ENCODE measurements at regions not wholly inside any gene's neighbourhood (a gene's known extent, or its start where the extent isn't known, plus 50 kb on each side); places are given as distances from the start of the nearest gene placed in this dataset.

DNA sequence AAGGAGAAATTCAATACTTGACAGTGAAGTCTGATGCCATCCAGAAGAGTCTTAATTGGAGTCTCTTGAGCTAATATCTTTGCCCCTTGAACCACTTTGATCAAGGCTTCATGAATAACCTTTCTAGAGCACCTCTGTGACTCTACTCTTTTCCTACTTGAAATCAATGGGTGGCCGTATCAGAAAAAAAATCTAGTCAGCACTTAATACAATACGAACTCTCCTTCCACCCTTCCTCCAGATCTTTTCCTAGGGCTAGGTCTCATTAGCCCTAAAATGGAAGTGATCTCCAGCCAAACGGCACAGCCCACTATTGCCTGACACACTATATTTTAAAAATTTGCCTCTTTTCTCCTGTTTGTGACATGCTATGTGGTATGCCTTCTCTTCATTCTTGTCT, 129.6 kb upstream of the TLL1 start:
- no peaks in the 10 kb centered on the region for H3K27me3 ChIP-seq (ENCODE audit: insufficient read depth, low read length)
- peak overlapping the region; percentile 45; the same call in 1 of the 2 replicates for H3K27ac ChIP-seq (ENCODE audit: low read depth, low read length)
- no peaks in the 10 kb centered on the region for H3K9me2 ChIP-seq (ENCODE audit: insufficient read depth)
- no peak for TF ChIP-seq ZFX (IDR thresholded peaks at IDR 0.05)
- TF ChIP-seq EZH2phosphoT487 (IDR thresholded peaks at IDR 0.05; ENCODE audit: borderline replicate concordance), result no peak
- TF ChIP-seq RAD21 (IDR thresholded peaks at IDR 0.05; ENCODE audit: low read depth), result no peak
- TF ChIP-seq EZH2 (IDR thresholded peaks at IDR 0.05), result no peak
- TF ChIP-seq, protein P1, sequence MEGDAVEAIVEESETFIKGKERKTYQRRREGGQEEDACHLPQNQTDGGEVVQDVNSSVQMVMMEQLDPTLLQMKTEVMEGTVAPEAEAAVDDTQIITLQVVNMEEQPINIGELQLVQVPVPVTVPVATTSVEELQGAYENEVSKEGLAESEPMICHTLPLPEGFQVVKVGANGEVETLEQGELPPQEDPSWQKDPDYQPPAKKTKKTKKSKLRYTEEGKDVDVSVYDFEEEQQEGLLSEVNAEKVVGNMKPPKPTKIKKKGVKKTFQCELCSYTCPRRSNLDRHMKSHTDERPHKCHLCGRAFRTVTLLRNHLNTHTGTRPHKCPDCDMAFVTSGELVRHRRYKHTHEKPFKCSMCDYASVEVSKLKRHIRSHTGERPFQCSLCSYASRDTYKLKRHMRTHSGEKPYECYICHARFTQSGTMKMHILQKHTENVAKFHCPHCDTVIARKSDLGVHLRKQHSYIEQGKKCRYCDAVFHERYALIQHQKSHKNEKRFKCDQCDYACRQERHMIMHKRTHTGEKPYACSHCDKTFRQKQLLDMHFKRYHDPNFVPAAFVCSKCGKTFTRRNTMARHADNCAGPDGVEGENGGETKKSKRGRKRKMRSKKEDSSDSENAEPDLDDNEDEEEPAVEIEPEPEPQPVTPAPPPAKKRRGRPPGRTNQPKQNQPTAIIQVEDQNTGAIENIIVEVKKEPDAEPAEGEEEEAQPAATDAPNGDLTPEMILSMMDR (IDR thresholded peaks at IDR 0.05 in 2 of 3, conservative IDR thresholded peaks at IDR 0.05 in 1 of 3; ENCODE audit: borderline replicate concordance in 1 of 3, insufficient read depth in 1 of 3, low read depth in 2 of 3, low read length in 2 of 3), result no peak
- TF ChIP-seq TCF7L2 (IDR thresholded peaks at IDR 0.05; ENCODE audit: borderline replicate concordance, extremely low read depth, insufficient read depth, insufficient read length), result no peak
- TF ChIP-seq, protein P2, sequence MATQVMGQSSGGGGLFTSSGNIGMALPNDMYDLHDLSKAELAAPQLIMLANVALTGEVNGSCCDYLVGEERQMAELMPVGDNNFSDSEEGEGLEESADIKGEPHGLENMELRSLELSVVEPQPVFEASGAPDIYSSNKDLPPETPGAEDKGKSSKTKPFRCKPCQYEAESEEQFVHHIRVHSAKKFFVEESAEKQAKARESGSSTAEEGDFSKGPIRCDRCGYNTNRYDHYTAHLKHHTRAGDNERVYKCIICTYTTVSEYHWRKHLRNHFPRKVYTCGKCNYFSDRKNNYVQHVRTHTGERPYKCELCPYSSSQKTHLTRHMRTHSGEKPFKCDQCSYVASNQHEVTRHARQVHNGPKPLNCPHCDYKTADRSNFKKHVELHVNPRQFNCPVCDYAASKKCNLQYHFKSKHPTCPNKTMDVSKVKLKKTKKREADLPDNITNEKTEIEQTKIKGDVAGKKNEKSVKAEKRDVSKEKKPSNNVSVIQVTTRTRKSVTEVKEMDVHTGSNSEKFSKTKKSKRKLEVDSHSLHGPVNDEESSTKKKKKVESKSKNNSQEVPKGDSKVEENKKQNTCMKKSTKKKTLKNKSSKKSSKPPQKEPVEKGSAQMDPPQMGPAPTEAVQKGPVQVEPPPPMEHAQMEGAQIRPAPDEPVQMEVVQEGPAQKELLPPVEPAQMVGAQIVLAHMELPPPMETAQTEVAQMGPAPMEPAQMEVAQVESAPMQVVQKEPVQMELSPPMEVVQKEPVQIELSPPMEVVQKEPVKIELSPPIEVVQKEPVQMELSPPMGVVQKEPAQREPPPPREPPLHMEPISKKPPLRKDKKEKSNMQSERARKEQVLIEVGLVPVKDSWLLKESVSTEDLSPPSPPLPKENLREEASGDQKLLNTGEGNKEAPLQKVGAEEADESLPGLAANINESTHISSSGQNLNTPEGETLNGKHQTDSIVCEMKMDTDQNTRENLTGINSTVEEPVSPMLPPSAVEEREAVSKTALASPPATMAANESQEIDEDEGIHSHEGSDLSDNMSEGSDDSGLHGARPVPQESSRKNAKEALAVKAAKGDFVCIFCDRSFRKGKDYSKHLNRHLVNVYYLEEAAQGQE (IDR thresholded peaks at IDR 0.05; ENCODE audit: low read depth), result no peak
- no peak for TF ChIP-seq CBX3 (IDR thresholded peaks at IDR 0.05; ENCODE audit: low read depth)
- TF ChIP-seq, protein P3, sequence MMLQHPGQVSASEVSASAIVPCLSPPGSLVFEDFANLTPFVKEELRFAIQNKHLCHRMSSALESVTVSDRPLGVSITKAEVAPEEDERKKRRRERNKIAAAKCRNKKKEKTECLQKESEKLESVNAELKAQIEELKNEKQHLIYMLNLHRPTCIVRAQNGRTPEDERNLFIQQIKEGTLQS (IDR thresholded peaks at IDR 0.05), result no peak
- TF ChIP-seq, protein P4, sequence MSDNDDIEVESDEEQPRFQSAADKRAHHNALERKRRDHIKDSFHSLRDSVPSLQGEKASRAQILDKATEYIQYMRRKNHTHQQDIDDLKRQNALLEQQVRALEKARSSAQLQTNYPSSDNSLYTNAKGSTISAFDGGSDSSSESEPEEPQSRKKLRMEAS (IDR thresholded peaks at IDR 0.05), result no peak
- no peak for TF ChIP-seq CEBPB (IDR thresholded peaks at IDR 0.05; ENCODE audit: low read depth)
- TF ChIP-seq JUND (IDR thresholded peaks at IDR 0.05), result no peak
- no peak for TF ChIP-seq EGR1 (IDR thresholded peaks at IDR 0.05; ENCODE audit: low read depth)
- TF ChIP-seq FOSL1 (IDR thresholded peaks at IDR 0.05; ENCODE audit: low read depth), result no peak
- no peak for TF ChIP-seq YY1 (IDR thresholded peaks at IDR 0.05; ENCODE audit: extremely low read depth, insufficient replicate concordance, low read depth, low read length)
- TF ChIP-seq, protein P5, sequence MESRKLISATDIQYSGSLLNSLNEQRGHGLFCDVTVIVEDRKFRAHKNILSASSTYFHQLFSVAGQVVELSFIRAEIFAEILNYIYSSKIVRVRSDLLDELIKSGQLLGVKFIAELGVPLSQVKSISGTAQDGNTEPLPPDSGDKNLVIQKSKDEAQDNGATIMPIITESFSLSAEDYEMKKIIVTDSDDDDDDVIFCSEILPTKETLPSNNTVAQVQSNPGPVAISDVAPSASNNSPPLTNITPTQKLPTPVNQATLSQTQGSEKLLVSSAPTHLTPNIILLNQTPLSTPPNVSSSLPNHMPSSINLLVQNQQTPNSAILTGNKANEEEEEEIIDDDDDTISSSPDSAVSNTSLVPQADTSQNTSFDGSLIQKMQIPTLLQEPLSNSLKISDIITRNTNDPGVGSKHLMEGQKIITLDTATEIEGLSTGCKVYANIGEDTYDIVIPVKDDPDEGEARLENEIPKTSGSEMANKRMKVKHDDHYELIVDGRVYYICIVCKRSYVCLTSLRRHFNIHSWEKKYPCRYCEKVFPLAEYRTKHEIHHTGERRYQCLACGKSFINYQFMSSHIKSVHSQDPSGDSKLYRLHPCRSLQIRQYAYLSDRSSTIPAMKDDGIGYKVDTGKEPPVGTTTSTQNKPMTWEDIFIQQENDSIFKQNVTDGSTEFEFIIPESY (IDR thresholded peaks at IDR 0.05; ENCODE audit: extremely low read depth, insufficient replicate concordance, low read length), result no peak
- no peak for TF ChIP-seq SRF (IDR thresholded peaks at IDR 0.05; ENCODE audit: low read depth)
- no peak for TF ChIP-seq SIN3A (IDR thresholded peaks at IDR 0.05; ENCODE audit: low read depth)
- ChIA-PET POLR2A (interaction anchor here (1.2 kb wide), 1 partner anchor 49 kb away, joined by 3 read pairs; no protein-coding TSS in a partner anchor), CTCF (no interaction called here), RAD21 (ENCODE audit: low non-redundant PET in 1 of 2, low total read pairs in 2 of 2, uncharacterized antibody in 2 of 2, unreplicated experiment in 2 of 2) (interaction anchor here in 1 of 2 experiments (0.7 kb wide), 1 partner anchor 41 kb away, joined by 3 read pairs; no protein-coding TSS in a partner anchor)
- peak overlapping the region; percentile 92 for H2AFZ ChIP-seq (ENCODE audit: low read depth, low read length, poor library complexity, severe bottlenecking)
- H4K20me1 ChIP-seq (ENCODE audit: insufficient read depth), result no peaks in the 10 kb centered on the region
- peak overlapping the region; percentile 12; the same call in 1 of the 2 replicates for H3K9ac ChIP-seq (ENCODE audit: low read length)
- peak; percentile 43 for ATAC-seq
- H3K4me1 ChIP-seq (ENCODE audit: control insufficient read depth in 1 of 2, insufficient read depth in 2 of 2, low read length in 2 of 2), result peaks cover 10 to 16% of the 10 kb centered on the region in 2 experiments
- no peaks in the 10 kb centered on the region for H3K36me3 ChIP-seq (ENCODE audit: control insufficient read depth in 1 of 2, insufficient read depth in 2 of 2, low read length in 2 of 2)
- BruUV-seq (replicated peaks), result no TSS peak
- H3K9me3 ChIP-seq (ENCODE audit: control insufficient read depth in 1 of 2, insufficient read depth in 1 of 2, low read depth in 1 of 2, low read length in 2 of 2), result no peaks in the 10 kb centered on the region
- peak; percentile 6 for DNase-seq (ENCODE audit: low read depth, low spot score)
- peak overlapping the region; percentile 19 to 22 for H3K4me3 ChIP-seq (replicated peaks in 1 of 2; ENCODE audit: low read depth in 1 of 2, low read length in 2 of 2)
- intact Hi-C loops (cut with micrococcal nuclease), result no loop called here
- H3K4me2 ChIP-seq (ENCODE audit: low read length), result peak overlapping the region; percentile 59
- H3K79me2 ChIP-seq (ENCODE audit: insufficient read depth, low read length), result peaks cover 17% of the 10 kb centered on the region
